ENCODE measurements at regions not wholly inside any gene's neighbourhood (a gene's known extent, or its start where the extent isn't known, plus 50 kb on each side); places are given as distances from the start of the nearest gene placed in this dataset.

- Histone ChIP-seq H3K27me3 (no peaks in the 10 kb centered on the region), H3K9me3 (peaks cover 0 to 12% (median 0%) of the 10 kb centered on the region in 12 donors), H3K27ac (no peak overlapping the region), H3K4me3 (no peak overlapping the region), H3K4me1 (peaks cover 0 to 5% (median 0%) of the 10 kb centered on the region in 12 donors), H3K36me3 (no peaks in the 10 kb centered on the region)
- TF ChIP-seq POLR2A (IDR thresholded peaks at IDR 0.05) (no peak), CTCF (IDR thresholded peaks at IDR 0.05) (no peak)
- intact Hi-C loops (cut with DNase I): no loop called here
- ATAC-seq: no peak
- no peak for DNase-seq
- WGBS, 4 donors: 62 to 73% (median 69%) methylated on average over 7 of the region's 7 CpGs
Observed at GRCh38 chr7:3229904-3230470, 71.1 kb upstream of the SDK1 start.

DNA sequence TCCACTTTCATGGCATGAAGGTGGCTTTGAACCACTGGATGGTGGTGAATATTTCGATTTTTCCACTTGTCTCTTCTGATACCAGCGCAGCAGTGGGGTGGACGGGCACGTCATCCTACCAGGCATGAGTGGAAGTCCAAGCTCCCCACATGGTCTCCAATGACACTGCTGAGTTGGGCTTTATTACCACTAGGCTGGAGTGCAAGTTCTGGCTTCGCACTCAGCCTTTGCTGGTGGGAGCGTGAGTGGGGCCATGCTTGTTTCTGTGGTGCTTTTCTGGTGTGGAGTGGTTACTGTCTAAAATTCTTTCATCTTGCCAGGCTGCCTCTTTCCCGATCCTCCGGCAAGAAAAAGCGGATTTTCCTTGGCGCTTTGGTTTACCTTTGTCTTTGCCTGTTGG lies 70.1 kb upstream of the SDK1 start:
- DNase-seq: no peak
- Histone ChIP-seq H3K27me3 (no peaks in the 10 kb centered on the region), H3K4me3 (no peak overlapping the region), H3K9me3 (peaks cover 0 to 13% (median 1%) of the 10 kb centered on the region in 12 donors), H3K27ac (no peak overlapping the region), H3K4me1 (peaks cover 0 to 5% (median 0%) of the 10 kb centered on the region in 12 donors), H3K36me3 (no peaks in the 10 kb centered on the region)
- ATAC-seq: no peak
- intact Hi-C loops (cut with DNase I): no loop called here
- TF ChIP-seq CTCF (IDR thresholded peaks at IDR 0.05): no peak
- no peak for TF ChIP-seq POLR2A (IDR thresholded peaks at IDR 0.05)
- 89 to 96% (median 94%) methylated on average over 10 of the region's 10 CpGs for WGBS, 4 donors

- DNase-seq (no peak), ATAC-seq (peak in 1 of 4 donors; percentile 72)
- H3K4me3 ChIP-seq: no peak overlapping the region
- H3K36me3 ChIP-seq: no peaks in the 10 kb centered on the region
- H3K4me1 ChIP-seq: peaks cover 0 to 5% (median 0%) of the 10 kb centered on the region in 12 donors
- intact Hi-C loops (cut with DNase I): no loop called here
- no peak overlapping the region for H3K27ac ChIP-seq
- peaks cover 0 to 13% (median 2%) of the 10 kb centered on the region in 12 donors for H3K9me3 ChIP-seq
- TF ChIP-seq POLR2A (IDR thresholded peaks at IDR 0.05) (no peak), CTCF (IDR thresholded peaks at IDR 0.05) (no peak)
- H3K27me3 ChIP-seq: no peaks in the 10 kb centered on the region
- WGBS, 4 donors: 72 to 88% (median 85%) methylated on average over 2 of the region's 2 CpGs
Observed at GRCh38 chr7:3232228-3232627, 68.8 kb upstream of the SDK1 start.

DNA sequence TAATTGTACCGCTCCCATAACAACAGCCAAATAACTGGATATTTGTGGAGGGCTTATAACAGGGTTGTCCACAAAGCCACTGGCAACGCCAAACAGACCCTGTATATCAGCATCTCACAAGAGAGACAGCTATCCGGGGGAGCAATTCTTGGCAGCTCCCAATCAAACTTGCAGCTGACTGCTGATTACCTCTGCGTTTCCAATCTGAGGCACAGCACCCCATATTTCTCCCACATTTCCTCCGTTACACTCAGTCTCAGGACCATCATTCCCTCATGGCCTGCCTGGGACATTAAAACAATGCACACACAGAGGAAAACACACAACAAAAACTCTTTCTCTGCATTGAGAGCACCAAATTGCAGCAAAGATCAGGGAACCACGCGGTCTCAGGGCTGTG lies 67.8 kb upstream of the SDK1 start:
- 60 to 66% (median 62%) methylated on average over 7 of the region's 7 CpGs for WGBS, 4 donors
- Histone ChIP-seq H3K36me3 (no peaks in the 10 kb centered on the region), H3K4me1 (peaks cover 0 to 5% (median 0%) of the 10 kb centered on the region in 12 donors), H3K9me3 (peaks cover 0 to 13% (median 2%) of the 10 kb centered on the region in 12 donors), H3K4me3 (no peak overlapping the region), H3K27me3 (no peaks in the 10 kb centered on the region), H3K27ac (no peak overlapping the region)
- ATAC-seq (no peak), DNase-seq (no peak)
- intact Hi-C loops (cut with DNase I): no loop called here
- TF ChIP-seq CTCF (IDR thresholded peaks at IDR 0.05) (no peak), POLR2A (IDR thresholded peaks at IDR 0.05) (no peak)
